Umbilical cord (tissue), 1 donor: ENCODE measurements at regions not wholly inside any gene's neighbourhood (a gene's known extent, or its start where the extent isn't known, plus 50 kb on each side); places are given as distances from the start of the nearest gene placed in this dataset.
"Not testable (repeated sequence)": the region's sequence is repeated elsewhere in the genome, so short reads cannot be mapped to it uniquely, and the experiment has no call there.

ENCODE experiments used
- DNase-seq: peaks from one replicate; pipeline ENCODE4 v3.0.0-alpha.2; 2015; ENCODE audit warnings: low spot score

- DNase-seq: peak; percentile 43
Observed at GRCh38 chr7:110442381-110442837, 648.5 kb upstream of the LRRN3 start.

DNA sequence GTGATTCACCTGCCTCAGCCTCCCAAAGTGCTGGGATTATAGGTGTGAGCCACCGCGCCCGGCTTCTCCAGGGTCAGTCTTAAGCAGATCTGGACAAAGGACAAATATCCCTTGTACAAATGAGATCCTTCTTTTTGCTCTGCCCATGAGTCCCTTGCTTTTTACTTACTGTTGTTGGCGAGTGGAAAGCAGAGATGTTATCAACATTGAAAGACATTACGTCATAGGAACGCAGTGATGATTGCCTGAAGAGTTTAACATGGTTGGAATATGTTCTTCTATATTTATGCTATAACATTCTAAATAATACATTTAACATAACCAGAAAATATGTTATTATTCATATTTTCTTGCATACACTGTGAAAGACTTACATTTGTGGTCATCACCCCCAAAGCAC is 644.3 kb upstream of the LRRN3 start:
- DNase-seq: no peak

DNA sequence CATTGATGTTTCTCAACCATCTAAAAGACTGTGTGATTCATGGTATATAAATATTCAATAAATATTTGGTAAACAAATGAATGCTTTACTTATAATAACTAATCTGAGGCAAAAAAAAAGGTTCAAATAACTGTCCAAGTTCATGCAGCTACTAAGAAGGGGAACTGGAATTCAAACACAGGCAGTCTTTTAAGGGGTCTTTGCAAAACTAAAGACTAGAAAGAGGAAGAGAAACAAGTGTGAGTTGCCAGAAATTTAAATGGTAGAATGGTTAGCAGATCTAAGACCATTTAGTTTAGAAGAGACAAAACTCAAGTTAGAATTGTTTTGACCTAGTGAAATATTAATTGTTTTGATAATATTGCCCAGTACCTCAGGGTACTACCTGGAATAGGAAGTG is 642.0 kb upstream of the LRRN3 start:
- DNase-seq: no peak

DNA sequence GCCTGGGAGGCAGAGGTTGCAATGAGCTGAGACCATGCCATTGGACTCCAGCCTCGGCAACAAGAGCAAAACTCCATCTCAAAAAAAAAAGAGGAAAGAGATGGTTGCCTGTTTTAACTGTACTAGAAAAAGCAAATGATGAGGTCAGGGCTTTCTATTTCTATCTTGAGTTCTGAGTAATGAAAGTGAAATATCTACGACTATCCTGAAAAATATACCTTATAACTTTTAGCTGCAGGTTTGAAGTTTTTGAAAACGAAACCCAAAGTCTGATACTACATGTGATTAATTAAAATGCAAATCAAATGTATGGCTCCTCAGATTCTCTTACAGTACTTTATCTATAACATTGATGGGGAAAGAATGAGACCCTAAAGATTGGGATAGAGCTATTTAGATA is 636.2 kb upstream of the LRRN3 start:
- no peak for DNase-seq

GRCh38 chr7:110461621-110462020 is 629.3 kb upstream of the LRRN3 start:
- no peak for DNase-seq

- DNase-seq: no peak
Observed at GRCh38 chr7:110470420-110470819, 620.5 kb upstream of the LRRN3 start.

DNA sequence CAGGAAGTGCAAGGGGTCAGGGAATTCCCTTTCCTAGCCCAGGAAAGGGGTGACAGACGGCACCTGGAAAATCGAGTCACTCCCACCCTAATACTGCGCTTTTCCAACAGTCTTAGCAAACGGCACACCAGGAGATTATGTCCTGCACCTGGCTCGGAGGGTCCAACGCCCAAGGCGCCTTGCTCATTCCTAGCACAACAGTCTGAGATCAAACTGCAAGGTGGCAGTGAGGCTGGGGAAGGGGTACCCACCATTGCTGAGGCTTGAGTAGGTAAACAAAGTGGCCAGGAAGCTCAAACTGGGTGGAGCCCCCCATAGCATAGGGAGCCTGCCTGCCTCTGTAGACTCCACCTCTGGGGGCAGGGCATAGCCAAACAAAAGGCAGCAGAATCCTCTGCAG is 618.5 kb upstream of the LRRN3 start:
- not testable (repeated sequence) for DNase-seq

DNA sequence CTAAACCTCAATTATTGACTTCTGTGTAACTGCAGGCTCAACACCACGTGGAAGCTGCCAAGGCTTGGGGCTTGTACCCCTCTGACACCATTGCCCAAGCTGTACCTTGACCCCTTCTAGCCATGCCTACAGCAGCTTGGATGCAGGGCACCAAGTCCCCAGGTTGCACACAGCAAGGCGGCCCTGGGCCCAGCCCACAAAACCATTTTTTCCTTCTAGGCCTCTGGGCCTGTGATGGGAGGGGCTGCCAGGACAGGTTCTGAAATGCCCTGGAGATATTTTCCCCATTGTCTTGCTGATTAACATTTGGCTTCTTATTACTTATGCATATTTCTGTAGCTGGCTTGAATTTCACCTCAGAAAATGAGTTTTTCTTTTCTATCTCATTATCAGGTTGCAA is 610.0 kb upstream of the LRRN3 start:
- no peak for DNase-seq

DNA sequence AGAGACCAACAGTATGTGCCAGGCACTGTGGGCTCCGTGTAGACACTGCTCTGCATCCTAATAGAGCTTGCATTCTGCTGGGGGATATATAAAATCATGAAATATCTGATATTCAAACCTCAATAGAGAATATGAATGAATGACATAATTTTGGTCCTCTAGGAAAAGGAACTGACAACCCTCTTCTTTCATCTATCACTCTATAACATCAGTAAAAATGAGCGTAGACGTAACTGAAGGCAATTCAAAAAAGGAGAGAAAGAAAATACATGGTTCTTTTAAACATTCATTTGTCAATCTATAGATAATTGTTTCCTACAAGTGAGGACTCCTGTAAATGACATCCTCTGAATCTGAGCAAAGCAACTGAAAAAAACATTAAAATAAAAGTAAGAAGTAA is 607.4 kb upstream of the LRRN3 start:
- DNase-seq: no peak

- peak; percentile 4 for DNase-seq
Observed at GRCh38 chr7:110484356-110484755, 606.6 kb upstream of the LRRN3 start.

DNA sequence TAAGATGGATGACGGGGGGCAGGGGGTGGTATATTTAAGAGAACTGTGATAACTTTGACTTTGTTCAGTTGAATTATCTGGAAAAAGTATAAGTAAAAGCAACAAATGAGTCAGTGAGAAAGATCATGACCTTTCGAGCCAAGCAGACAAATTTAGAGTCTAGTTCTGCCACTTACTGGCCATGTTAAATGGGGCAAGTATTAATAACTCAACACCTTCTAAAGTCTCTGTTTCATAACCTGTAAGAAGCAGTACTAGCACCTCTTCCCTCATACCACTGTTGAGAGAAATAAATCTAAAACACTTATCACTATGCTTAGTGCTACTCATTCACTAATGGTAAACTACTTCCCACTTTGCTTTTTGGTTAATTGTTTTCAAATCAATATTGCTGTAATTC is 604.4 kb upstream of the LRRN3 start:
- DNase-seq: no peak

DNA sequence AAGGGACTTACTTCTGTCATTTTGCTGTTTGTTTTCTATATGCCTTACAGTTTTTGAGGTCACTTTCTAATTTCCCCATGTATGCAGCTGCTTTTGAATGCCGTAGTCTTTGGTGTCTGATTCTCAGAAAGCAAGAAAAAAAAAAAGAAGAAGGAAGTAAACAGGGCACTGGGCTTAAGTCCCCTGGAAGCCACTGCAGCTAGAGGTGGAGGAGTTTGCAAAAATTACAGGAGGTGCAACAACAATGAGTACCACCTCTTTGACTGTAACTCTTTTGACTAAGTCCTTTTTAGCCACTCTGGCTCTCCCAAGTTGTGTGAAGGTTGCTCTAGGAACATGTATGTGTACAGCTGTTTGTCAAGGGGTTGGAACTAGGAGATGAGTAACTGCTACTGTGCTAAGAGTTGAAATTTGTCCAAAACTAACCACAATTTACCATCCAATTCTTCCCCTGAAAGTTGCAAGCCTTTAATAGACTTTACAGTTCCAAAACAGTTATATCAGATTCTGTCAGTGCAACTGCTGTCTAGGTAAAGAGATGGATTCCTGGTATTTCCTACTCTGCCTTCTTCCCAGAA is 588.0 kb upstream of the LRRN3 start:
- no peak for DNase-seq

- DNase-seq: peak; percentile 41
Observed at GRCh38 chr7:110507369-110507768, 583.6 kb upstream of the LRRN3 start.

DNA sequence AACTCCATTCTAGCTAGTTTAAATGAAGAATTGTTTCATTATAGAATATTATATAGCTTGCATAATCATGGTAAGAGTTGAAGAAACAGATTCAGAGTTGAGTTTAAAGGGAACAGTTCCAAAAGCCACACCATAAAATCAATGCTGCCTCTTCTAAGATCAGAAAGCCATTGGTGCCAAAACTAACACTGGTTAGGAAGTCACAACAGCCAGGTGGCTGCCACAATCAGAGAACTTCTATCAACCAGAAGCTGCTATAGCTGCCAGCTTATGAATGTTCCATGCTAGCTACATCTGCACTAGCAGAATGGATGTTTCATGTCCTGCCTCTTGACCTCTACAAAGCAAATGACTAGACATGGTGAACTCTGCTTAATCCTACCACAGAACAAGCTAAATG is 583.1 kb upstream of the LRRN3 start:
- no peak for DNase-seq

DNA sequence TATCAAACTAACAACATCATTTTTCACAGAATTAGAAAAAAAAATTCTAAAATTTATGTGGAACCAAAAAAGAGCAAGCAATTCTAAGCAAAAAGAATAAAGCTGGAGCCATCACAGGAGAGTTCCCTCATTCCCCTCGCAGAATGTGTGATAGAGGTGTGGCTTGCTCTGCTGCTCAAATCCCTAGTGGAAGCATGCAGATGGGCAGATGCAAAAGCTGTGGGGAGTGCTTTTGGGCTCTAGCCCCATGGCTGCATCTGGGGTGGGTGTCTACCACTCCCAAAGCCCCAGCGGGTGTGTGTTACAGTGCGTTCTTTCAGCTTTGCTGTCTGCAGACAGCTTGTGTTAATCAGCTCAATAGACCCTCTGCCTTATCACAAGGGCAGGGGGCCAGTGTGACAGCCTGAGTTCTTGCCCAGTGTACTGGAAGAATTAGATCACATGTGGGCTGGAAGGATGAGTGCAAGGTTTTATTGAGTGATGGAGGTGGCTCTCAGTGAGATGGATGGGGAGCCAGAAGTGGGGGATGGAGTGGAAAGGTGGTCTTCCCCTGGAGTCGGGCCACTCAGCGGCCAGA is 575.9 kb upstream of the LRRN3 start:
- not testable (repeated sequence) for DNase-seq

GRCh38 chr7:110519851-110520250 is 571.1 kb upstream of the LRRN3 start:
- no peak for DNase-seq

DNA sequence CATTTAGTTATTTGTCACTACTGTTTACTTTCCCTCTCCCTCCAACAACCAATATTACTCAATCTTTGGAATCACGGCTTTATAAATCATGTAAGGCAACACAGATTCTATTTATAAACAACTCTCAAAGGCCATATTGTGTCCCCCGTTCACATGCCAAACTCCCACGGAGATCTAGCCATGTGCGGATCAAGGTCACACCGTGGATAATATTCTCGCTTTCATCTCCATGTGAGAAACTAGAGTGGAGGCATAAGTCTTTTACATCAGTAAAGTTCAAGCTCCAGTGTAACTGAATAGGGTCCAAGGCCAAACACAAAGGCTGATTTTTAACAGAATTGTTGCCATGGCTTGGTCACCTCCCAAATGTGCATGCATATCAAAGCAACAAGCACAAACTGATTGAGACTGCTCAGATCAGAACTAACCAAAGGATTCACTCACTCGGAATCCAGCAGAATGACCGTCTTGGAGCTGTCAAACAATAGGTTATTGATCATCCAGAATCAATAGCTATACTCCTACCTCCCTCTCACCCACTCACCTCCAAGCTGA is 569.5 kb upstream of the LRRN3 start:
- no peak for DNase-seq

- peak; percentile 28 for DNase-seq
Observed at GRCh38 chr7:110522061-110522760, 568.7 kb upstream of the LRRN3 start.

DNA sequence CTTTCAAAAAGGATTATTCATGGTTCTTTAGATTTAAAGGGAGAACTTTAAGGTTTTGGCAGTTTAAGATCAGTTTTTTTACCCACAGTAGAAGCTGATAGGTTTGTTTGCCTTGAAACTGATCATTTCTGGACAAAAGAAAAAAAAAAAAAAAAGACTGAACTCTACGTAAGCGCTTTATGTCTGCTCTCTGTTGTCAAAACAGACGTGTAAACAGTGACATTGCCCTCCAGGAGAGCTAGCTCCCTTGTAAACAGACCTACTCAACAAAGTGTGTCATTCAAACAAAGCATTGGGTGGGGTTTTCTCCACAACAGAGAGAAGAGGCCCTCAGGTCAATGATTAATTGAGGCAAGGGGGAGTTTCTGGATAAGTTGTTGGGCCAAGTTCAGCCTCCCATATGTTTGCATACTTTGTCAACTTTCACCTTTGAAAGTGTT is 568.1 kb upstream of the LRRN3 start:
- no peak for DNase-seq

DNA sequence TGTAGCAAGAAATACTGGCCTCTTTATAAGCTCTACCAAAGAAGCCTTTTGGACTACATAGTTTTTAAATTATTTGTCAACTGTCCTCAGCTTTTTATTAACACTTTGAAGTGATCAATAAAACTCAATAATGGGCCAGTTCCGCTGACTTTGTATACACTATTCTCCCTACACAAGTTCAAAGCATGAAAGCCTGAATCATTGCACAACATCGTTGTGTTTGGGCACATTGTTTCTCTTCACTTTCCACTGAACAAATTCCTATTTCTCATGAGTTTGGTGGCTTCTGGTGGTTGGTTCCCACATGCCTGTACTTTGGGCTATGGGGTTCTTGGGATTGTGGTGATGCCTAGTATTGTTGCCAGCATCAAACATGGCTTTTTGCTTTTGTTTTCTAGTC is 561.8 kb upstream of the LRRN3 start:
- DNase-seq: no peak

DNA sequence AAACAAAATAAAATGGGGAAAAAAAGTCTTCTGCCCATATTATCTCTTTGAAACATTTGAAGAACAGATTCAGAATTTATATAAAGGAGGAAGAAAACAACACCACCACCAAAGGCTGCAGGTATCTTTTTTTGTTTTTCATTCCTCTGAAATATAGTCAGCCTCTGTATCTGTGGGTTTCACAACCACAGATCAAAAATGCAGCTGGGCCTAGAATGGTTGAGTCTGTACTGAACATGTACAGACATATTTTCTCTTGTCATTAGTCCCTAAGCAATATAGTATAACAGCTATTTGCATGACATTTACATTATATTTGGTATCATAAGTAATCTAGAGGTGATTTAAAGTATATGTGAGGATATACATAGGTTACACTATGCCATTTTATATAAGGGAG is 559.7 kb upstream of the LRRN3 start:
- DNase-seq: no peak

DNA sequence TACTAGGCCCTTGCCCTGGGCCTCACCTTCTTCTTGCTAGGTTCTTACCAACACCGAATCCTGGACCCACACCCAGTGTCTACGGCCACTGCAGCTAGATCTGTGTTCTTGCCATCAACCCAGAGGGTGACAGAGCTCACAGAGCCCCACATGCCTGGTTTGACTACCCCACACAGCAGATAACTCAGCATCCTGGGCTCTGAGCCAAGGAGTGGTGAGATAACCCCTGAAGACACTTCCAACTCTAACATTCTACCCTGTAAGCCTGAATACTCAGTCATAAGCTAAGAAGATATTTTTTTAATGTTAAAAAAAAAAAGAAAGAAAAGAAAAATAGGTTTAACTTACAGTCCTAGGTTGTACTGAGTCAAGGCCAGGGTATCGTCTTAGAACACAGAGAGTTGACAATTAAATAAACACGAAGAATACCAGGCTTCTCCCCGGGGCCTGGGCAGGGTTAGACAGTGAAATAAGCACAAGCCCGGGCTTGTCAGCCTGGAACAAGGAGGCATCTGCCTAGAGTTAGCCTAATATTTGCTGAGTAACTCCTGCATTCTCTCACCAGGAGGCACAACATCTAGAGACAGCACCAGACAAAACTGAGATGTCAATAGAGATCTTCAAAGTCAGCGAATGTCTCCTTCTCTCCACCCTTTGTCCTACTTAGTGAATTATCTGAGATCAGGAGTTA is 556.5 kb upstream of the LRRN3 start:
- peak; percentile 90 for DNase-seq
